ENCODE measurements at regions not wholly inside any gene's neighbourhood (a gene's known extent, or its start where the extent isn't known, plus 50 kb on each side); places are given as distances from the start of the nearest gene placed in this dataset.

DNA sequence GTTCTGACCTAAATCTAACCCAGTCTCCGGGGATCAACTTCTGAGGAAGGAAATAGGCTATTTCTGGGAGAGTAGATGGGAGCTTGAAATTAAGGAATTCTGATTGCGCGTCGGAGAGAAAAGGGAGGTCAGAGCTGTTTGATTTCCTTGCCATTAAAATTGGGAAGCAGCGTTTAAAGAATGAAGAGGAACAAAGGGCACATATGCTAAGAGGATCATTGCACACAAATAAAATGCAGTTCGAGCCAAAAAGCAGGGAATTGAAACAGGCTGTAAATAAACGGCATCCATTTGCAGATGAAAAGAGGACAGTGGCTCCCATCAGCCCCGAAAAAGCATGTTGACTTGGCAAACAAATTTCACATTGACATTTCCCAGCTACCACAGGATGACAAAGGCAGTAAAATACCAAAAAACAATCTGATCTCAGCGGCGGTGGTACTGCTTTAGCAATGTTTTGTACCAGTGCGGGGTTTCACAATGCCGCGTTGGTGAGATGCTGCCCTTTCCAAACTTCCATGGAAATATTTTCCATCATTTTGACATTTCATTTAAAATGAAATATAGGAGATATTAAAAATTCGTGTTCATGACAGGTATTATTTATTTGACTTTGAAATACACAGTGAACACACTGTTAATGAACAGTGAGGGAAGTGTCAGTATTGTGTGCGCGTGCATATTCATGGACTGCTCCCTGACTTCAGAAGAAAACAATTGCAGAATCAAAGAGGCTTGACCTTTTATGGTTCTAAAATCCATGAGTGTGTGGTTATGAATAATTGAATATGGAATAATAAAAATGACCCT is 108.8 kb downstream of the SQOR start:
- Histone ChIP-seq H3K9ac (ENCODE audit: low read length) (no peak overlapping the region), H3K9me3 (ENCODE audit: control insufficient read depth, low read length) (no peaks in the 10 kb centered on the region), H3K36me3 (ENCODE audit: control insufficient read depth, insufficient read depth, low read length, severe bottlenecking) (no peaks in the 10 kb centered on the region), H3K4me3 (ENCODE audit: low read length) (no peak overlapping the region), H3K27me3 (replicated peaks; ENCODE audit: control insufficient read depth, insufficient read depth, low read length) (peaks cover 15% of the 10 kb centered on the region), H3K4me1 (ENCODE audit: control insufficient read depth, insufficient read depth, low read length) (no peaks in the 10 kb centered on the region)
- DNase-seq (ENCODE audit: low read depth): no peak

DNA sequence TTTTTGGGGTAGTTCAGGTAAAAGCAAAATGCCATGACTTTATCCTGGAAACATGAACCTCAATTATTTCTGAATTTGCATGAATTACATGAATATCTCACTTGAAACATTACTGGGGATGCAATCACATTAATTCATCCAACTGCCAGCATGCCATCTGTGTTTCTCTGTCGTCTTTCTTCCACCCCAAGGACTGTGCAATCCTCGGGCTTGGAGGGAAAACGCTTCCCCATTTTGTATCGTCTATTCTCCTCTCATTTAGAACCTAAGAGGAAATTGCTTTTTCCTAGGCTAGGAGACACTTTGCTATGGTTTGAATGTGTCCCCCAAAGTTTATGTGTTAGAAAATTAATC is 109.4 kb downstream of the SQOR start:
- Histone ChIP-seq H3K4me1 (ENCODE audit: control insufficient read depth, insufficient read depth, low read length) (no peaks in the 10 kb centered on the region), H3K27me3 (replicated peaks; ENCODE audit: control insufficient read depth, insufficient read depth, low read length) (peaks cover 15% of the 10 kb centered on the region), H3K9me3 (ENCODE audit: control insufficient read depth, low read length) (no peaks in the 10 kb centered on the region), H3K36me3 (ENCODE audit: control insufficient read depth, insufficient read depth, low read length, severe bottlenecking) (no peaks in the 10 kb centered on the region), H3K4me3 (ENCODE audit: low read length) (no peak overlapping the region), H3K9ac (ENCODE audit: low read length) (no peak overlapping the region)
- DNase-seq (ENCODE audit: low read depth): no peak

DNA sequence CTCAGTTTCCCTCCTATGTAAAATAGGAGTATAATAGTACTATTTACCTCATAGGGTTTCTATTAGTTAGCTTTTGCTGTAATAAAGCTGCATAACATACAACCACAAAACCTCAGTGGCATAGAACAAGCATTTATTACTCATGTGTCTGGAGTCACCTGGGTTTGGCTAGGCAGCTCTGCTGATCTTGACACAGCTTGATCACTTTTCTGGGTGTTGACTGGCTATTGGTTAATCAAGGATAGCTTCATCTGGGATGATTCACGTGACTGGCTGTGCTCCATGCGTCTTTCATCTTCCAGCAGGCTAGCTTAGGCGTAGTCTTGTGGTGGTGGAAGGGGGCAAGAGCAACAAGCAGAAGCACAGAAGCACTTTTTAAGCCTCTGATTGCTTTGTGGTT is 112.6 kb downstream of the SQOR start:
- no peaks in the 10 kb centered on the region for H3K4me1 ChIP-seq (ENCODE audit: control insufficient read depth, insufficient read depth, low read length)
- DNase-seq (ENCODE audit: low read depth): no peak
- no peaks in the 10 kb centered on the region for H3K36me3 ChIP-seq (ENCODE audit: control insufficient read depth, insufficient read depth, low read length, severe bottlenecking)
- H3K9me3 ChIP-seq (ENCODE audit: control insufficient read depth, low read length): no peaks in the 10 kb centered on the region
- no peak overlapping the region for H3K9ac ChIP-seq (ENCODE audit: low read length)
- H3K4me3 ChIP-seq (ENCODE audit: low read length): no peak overlapping the region
- H3K27me3 ChIP-seq (replicated peaks; ENCODE audit: control insufficient read depth, insufficient read depth, low read length): peaks cover 9% of the 10 kb centered on the region

DNA sequence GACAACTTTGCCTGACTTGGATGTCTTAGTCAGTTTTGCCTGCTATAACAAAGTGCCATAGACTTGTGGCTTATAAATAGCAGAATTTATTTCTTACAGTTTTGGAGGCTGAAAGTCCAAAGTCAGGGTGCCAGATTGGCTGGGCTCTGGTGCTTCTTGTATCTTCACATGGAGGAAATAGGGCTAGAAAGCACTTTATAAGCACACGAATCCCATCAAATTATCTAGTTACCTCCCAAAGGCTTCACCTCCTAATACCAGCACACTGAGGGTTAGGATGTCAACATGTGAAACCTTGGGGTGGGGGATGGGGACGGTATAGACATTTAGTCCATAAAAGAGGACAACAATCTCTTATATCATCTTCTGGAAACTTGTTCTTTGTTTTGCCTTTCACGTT is 116.8 kb downstream of the SQOR start:
- Histone ChIP-seq H3K4me1 (ENCODE audit: control insufficient read depth, insufficient read depth, low read length) (no peaks in the 10 kb centered on the region), H3K4me3 (ENCODE audit: low read length) (no peak overlapping the region), H3K27me3 (replicated peaks; ENCODE audit: control insufficient read depth, insufficient read depth, low read length) (no peaks in the 10 kb centered on the region), H3K9ac (ENCODE audit: low read length) (no peak overlapping the region), H3K36me3 (ENCODE audit: control insufficient read depth, insufficient read depth, low read length, severe bottlenecking) (no peaks in the 10 kb centered on the region), H3K9me3 (ENCODE audit: control insufficient read depth, low read length) (no peaks in the 10 kb centered on the region)
- DNase-seq (ENCODE audit: low read depth): no peak

DNA sequence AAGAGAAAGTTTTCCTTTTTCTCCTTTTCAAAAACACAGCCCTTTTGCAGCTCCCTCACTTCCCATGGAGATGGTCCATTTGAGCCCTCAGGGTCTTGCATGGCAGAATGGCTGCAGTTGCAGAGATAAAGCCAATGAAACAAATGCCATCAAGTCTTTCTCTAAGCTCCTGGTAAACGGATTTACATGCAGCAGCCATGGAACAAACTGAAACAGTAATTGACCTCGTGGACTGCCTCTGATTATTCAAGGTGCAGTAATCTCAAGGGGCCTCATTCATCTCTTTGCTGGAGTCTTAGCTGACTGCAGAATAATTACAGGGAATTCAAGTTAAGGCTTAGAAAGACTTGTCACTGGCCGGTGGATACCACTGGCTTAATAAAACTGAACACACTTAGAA is 125.1 kb downstream of the SQOR start:
- no peak for DNase-seq (ENCODE audit: low read depth)
- peaks cover 3% of the 10 kb centered on the region for H3K27me3 ChIP-seq (replicated peaks; ENCODE audit: control insufficient read depth, insufficient read depth, low read length)
- H3K4me3 ChIP-seq (ENCODE audit: low read length): no peak overlapping the region
- H3K9ac ChIP-seq (ENCODE audit: low read length): no peak overlapping the region
- H3K9me3 ChIP-seq (ENCODE audit: control insufficient read depth, low read length): peaks cover 4% of the 10 kb centered on the region
- no peaks in the 10 kb centered on the region for H3K4me1 ChIP-seq (ENCODE audit: control insufficient read depth, insufficient read depth, low read length)
- no peaks in the 10 kb centered on the region for H3K36me3 ChIP-seq (ENCODE audit: control insufficient read depth, insufficient read depth, low read length, severe bottlenecking)

DNA sequence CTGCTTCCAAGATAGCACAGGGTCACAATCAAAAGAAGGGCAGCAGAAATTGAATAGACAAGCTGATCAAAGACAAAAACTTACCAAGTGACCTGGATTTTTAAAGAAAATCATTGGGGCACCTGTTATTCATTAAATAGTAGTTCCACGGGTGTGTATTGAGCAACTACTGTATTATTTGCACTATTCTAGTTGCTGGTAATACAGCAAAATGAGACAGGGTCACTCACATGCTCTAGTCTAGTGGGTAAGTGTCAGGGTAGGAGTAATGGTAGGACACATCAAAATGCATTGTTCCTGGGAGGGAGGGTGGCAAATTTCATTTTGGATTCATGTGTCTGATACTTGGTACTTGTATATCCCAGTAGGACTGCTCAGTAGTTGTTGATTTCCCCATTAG is 127.9 kb downstream of the SQOR start:
- no peak for DNase-seq (ENCODE audit: low read depth)
- no peaks in the 10 kb centered on the region for H3K36me3 ChIP-seq (ENCODE audit: control insufficient read depth, insufficient read depth, low read length, severe bottlenecking)
- H3K4me3 ChIP-seq (ENCODE audit: low read length): no peak overlapping the region
- H3K4me1 ChIP-seq (ENCODE audit: control insufficient read depth, insufficient read depth, low read length): no peaks in the 10 kb centered on the region
- peaks cover 3% of the 10 kb centered on the region for H3K27me3 ChIP-seq (replicated peaks; ENCODE audit: control insufficient read depth, insufficient read depth, low read length)
- H3K9me3 ChIP-seq (ENCODE audit: control insufficient read depth, low read length): peaks cover 4% of the 10 kb centered on the region
- H3K9ac ChIP-seq (ENCODE audit: low read length): no peak overlapping the region

DNA sequence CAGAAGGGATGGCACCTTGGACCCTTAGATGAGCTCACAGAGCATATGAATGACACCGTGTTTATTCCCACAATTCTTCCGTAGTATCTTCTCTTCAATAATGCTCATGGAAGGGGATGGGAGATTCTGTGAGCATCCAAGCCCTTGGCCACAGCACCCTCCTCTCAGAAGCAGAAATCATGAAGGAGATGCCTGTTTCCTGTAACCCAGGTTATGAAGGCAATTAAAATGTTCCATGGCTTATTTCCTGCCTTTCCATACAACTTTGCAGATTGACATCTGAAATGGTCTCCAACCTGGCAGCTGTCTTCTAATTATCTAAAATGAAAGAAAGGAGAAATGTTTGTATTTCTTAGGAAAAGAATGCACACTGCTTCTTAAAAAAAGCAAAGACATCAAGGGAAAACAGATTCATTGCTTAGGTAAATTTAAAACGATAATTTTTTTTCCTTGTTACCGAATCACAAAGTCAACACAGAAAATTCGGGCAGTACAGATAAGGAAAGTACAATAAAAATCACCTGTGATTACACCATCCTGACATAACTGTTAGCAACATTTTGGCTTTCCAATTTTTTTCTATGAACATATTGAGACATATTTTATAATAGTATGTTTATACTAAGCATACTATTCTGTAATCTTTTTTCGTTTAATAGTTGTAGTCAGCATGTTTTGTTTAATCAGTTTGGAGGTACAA is 128.5 kb downstream of the SQOR start:
- no peak overlapping the region for H3K4me3 ChIP-seq (ENCODE audit: low read length)
- H3K4me1 ChIP-seq (ENCODE audit: control insufficient read depth, insufficient read depth, low read length): no peaks in the 10 kb centered on the region
- no peaks in the 10 kb centered on the region for H3K36me3 ChIP-seq (ENCODE audit: control insufficient read depth, insufficient read depth, low read length, severe bottlenecking)
- peaks cover 4% of the 10 kb centered on the region for H3K9me3 ChIP-seq (ENCODE audit: control insufficient read depth, low read length)
- no peak for DNase-seq (ENCODE audit: low read depth)
- H3K27me3 ChIP-seq (replicated peaks; ENCODE audit: control insufficient read depth, insufficient read depth, low read length): peaks cover 3% of the 10 kb centered on the region
- no peak overlapping the region for H3K9ac ChIP-seq (ENCODE audit: low read length)

DNA sequence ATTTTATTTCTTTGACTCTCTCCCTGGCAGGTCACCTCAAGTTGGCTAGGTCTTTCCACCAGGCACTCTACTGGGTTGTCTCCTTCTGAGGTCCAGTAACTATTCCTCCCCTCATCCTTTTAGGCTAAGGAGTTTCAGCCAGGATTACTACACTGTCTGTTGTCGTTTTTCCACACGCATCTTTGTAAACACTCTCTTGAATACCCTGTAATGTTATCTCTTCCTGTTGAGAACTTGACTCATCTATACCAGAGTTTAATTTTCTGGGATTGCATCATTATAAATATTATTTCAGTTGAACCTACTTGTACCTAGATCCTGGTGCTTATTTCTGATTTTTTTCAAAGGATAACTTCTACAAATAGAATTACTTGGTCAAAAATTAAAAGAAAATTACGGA is 138.3 kb downstream of the SQOR start:
- Histone ChIP-seq H3K9ac (ENCODE audit: low read length) (no peak overlapping the region), H3K27me3 (replicated peaks; ENCODE audit: control insufficient read depth, insufficient read depth, low read length) (no peaks in the 10 kb centered on the region), H3K4me1 (ENCODE audit: control insufficient read depth, insufficient read depth, low read length) (no peaks in the 10 kb centered on the region), H3K4me3 (ENCODE audit: low read length) (no peak overlapping the region), H3K9me3 (ENCODE audit: control insufficient read depth, low read length) (no peaks in the 10 kb centered on the region), H3K36me3 (ENCODE audit: control insufficient read depth, insufficient read depth, low read length, severe bottlenecking) (no peaks in the 10 kb centered on the region)
- DNase-seq (ENCODE audit: low read depth): no peak

DNA sequence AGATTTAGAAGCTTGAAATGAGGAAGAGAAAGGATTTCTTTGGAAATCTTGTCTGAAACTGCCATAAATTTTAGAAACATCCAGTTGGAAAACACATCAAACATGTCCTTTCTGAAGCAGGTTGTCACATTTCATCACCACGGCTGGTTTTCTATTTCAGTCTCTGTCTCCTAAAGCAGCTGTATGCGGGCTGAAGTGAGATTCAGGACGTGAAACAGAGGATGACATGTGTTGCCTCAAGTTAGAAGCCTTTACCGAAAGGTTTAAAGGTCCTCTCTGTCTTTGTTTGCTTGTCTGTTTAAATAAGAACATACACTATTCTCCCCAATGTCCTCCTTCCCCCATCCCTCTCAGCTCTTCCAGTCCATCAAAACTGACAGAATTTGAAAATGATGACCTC is 141.9 kb downstream of the SQOR start:
- no peak overlapping the region for H3K9ac ChIP-seq (ENCODE audit: low read length)
- no peak for DNase-seq (ENCODE audit: low read depth)
- no peaks in the 10 kb centered on the region for H3K4me1 ChIP-seq (ENCODE audit: control insufficient read depth, insufficient read depth, low read length)
- peaks cover 5% of the 10 kb centered on the region for H3K27me3 ChIP-seq (replicated peaks; ENCODE audit: control insufficient read depth, insufficient read depth, low read length)
- peaks cover 5% of the 10 kb centered on the region for H3K9me3 ChIP-seq (ENCODE audit: control insufficient read depth, low read length)
- H3K36me3 ChIP-seq (ENCODE audit: control insufficient read depth, insufficient read depth, low read length, severe bottlenecking): no peaks in the 10 kb centered on the region
- no peak overlapping the region for H3K4me3 ChIP-seq (ENCODE audit: low read length)

DNA sequence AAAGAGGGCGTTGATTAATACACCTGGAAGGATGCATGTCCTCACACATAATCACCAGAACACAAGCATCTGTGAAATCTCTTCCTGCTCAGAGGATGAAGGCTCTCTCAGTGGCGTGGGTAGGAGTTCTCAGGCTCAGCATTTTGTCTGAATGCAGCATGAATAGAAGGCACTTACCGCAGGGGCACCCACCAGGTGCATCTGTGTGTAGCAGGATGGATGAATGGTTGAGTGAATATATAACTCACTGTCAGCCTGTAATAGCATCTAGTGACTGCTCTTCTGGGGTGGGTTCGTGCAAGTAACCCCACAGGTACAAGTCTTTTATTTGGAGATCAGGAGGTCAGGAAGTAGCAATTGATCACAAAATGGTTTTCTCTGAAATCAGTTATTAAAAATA is 143.0 kb downstream of the SQOR start:
- DNase-seq (ENCODE audit: low read depth): no peak
- H3K36me3 ChIP-seq (ENCODE audit: control insufficient read depth, insufficient read depth, low read length, severe bottlenecking): no peaks in the 10 kb centered on the region

DNA sequence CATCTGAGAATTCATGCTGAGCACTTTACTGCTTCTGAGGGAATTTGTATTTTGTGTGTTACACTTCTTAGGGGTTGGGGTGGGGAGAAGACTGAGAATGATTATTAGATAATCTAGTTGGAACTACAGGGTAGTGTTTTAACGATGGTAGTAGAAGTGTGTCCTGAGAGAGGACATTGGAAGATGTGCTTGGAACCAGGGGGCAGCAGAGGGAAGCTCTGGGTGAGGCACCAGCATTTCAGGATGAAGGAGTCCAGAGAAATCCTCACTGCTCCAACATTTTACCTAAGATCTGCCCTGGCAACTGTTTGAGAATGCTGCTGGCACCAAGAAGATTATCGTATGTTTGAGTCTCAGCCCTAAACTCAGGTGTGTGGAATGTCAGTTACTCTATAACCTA is 145.5 kb downstream of the SQOR start:
- Histone ChIP-seq H3K36me3 (ENCODE audit: control insufficient read depth, insufficient read depth, low read length, severe bottlenecking) (no peaks in the 10 kb centered on the region), H3K9me3 (ENCODE audit: control insufficient read depth, low read length) (peaks cover 5% of the 10 kb centered on the region)
- DNase-seq (ENCODE audit: low read depth): no peak

More for the DNA sequence above, 143.0 kb downstream of the SQOR start:
- H3K9ac ChIP-seq (ENCODE audit: low read length): no peak overlapping the region
- H3K27me3 ChIP-seq (replicated peaks; ENCODE audit: control insufficient read depth, insufficient read depth, low read length): peaks cover 15% of the 10 kb centered on the region
- H3K4me3 ChIP-seq (ENCODE audit: low read length): no peak overlapping the region
- no peaks in the 10 kb centered on the region for H3K4me1 ChIP-seq (ENCODE audit: control insufficient read depth, insufficient read depth, low read length)
- peaks cover 5% of the 10 kb centered on the region for H3K9me3 ChIP-seq (ENCODE audit: control insufficient read depth, low read length)

More for the DNA sequence above, 145.5 kb downstream of the SQOR start:
- Histone ChIP-seq H3K4me1 (ENCODE audit: control insufficient read depth, insufficient read depth, low read length) (no peaks in the 10 kb centered on the region), H3K27me3 (replicated peaks; ENCODE audit: control insufficient read depth, insufficient read depth, low read length) (peaks cover 18% of the 10 kb centered on the region), H3K9ac (ENCODE audit: low read length) (no peak overlapping the region), H3K4me3 (ENCODE audit: low read length) (no peak overlapping the region)

Measured in adipocyte (in vitro differentiated cells).